HCT116 (cell line): ENCODE measurements at regions not wholly inside any gene's neighbourhood (a gene's known extent, or its start where the extent isn't known, plus 50 kb on each side); places are given as distances from the start of the nearest gene placed in this dataset.

ENCODE experiments used
- ATAC-seq: fragments of 200-7000 bp; cut with Tn5 transposase; 2 replicates; pipeline ENCODE4 v1.9.1; 2020; ENCODE audit warnings: mild to moderate bottlenecking, moderate library complexity
- BruUV-seq: library from RNA; stranded (reverse); fragments of 400-500 nt; replicated peaks from 2 replicates; lab custom pipeline; 2021; lab: Mats Ljungman, UMichigan
- CTCF ChIA-PET: fragments of 300-600 bp; sonication (Branson Sonifier 250); formaldehyde crosslinking; loops from one replicate; lab custom pipeline; 2021; ENCODE audit warnings: antibody characterized with exemption; lab: Charles Lee
- POLR2A ChIA-PET: fragments of 300-600, 350-600 bp; sonication (Branson Sonifier 250); formaldehyde crosslinking; loops from one replicate; lab custom pipeline; 2021; ENCODE audit warnings: antibody characterized with exemption; lab: Charles Lee
- RAD21 ChIA-PET, 2 experiments: fragments of 300-600 bp; sonication (Branson Sonifier 250); formaldehyde crosslinking; loops; one replicate each; lab custom pipeline; 2023; ENCODE audit warnings: low total read pairs in 2 of 2; ENCODE audit not compliant: uncharacterized antibody in 2 of 2, unreplicated experiment in 2 of 2, low non-redundant PET in 1 of 2; lab: Charles Lee
- DNase-seq: peaks from one replicate; pipeline ENCODE4 v3.0.0-alpha.2; 2010; ENCODE audit warnings: low read depth, low spot score
- H2AFZ ChIP-seq: fragments of 200-600 bp; shearing (Covaris generic), sonication (generic); 2 replicates; pipeline ENCODE4 v1.6.1; 2017; ENCODE audit warnings: low read depth, mixed run types, mixed read lengths, antibody characterized with exemption, low read length; ENCODE audit not compliant: poor library complexity, severe bottlenecking
- H3K27ac ChIP-seq: 2 replicates; pipeline ENCODE4 v1.5.1; 2012; ENCODE audit warnings: low read depth, low read length
- H3K27me3 ChIP-seq: fragments of 200-600 bp; sonication (generic); 2 replicates; pipeline ENCODE4 v1.6.1; 2016; ENCODE audit warnings: mixed run types, low read length, mixed read lengths; ENCODE audit not compliant: insufficient read depth
- H3K36me3 ChIP-seq, 2 experiments: fragments of 200-500 bp in 1 of 2; fragments of 200-600 bp in 1 of 2; sonication (Bioruptor generic) in 1 of 2; sonication (generic) in 1 of 2; 2 replicates each; pipeline versions ENCODE4 v1.5.1 to v1.6.1; 2014 to 2016; ENCODE audit warnings: low read length in 2 of 2, inconsistent platforms in 1 of 2, mixed read lengths in 1 of 2, mixed run types in 1 of 2; ENCODE audit not compliant: insufficient read depth in 2 of 2, control insufficient read depth in 1 of 2
- H3K4me1 ChIP-seq, 2 experiments: fragments of 200-600 bp in 1 of 2; sonication (generic) in 1 of 2; 2 replicates each; pipeline versions ENCODE4 v1.5.1 to v1.6.1; 2012 to 2017; ENCODE audit warnings: low read length in 2 of 2, inconsistent platforms in 1 of 2, mild to moderate bottlenecking in 1 of 2, mixed read lengths in 1 of 2, mixed run types in 1 of 2, moderate library complexity in 1 of 2; ENCODE audit not compliant: insufficient read depth in 2 of 2, control insufficient read depth in 1 of 2
- H3K4me2 ChIP-seq: fragments of 200-600 bp; sonication (generic); 2 replicates; pipeline ENCODE4 v1.6.1; 2017; ENCODE audit warnings: mixed run types, low read length, mixed read lengths
- H3K4me3 ChIP-seq, 2 experiments: fragments of 200-600 bp in 1 of 2; sonication (generic) in 1 of 2; replicated peaks in 1 of 2; 2 replicates each; pipeline ENCODE4 v1.5.1; 2011 to 2016; ENCODE audit warnings: low read length in 2 of 2, control low read depth in 1 of 2, low read depth in 1 of 2, mild to moderate bottlenecking in 1 of 2, mixed read lengths in 1 of 2, mixed run types in 1 of 2
- H3K79me2 ChIP-seq: fragments of 200-600 bp; sonication (generic); 2 replicates; pipeline ENCODE4 v1.6.1; 2017; ENCODE audit warnings: mild to moderate bottlenecking, mixed run types, low read length, moderate library complexity, mixed read lengths; ENCODE audit not compliant: insufficient read depth
- H3K9ac ChIP-seq: fragments of 200-600 bp; sonication (generic); 2 replicates; pipeline ENCODE4 v1.6.1; 2016; ENCODE audit warnings: low read length, mixed read lengths
- H3K9me2 ChIP-seq: fragments of 200-600 bp; sonication (generic), shearing (Covaris generic); 2 replicates; pipeline ENCODE4 v1.6.1; 2017; ENCODE audit warnings: mixed run types, mild to moderate bottlenecking, moderate library complexity; ENCODE audit not compliant: insufficient read depth
- H3K9me3 ChIP-seq, 2 experiments: fragments of 200-500 bp in 1 of 2; fragments of 200-600 bp in 1 of 2; sonication (Bioruptor generic) in 1 of 2; sonication (generic) in 1 of 2; 2 replicates each; pipeline ENCODE4 v1.6.1; 2014 to 2017; ENCODE audit warnings: low read length in 2 of 2, mixed read lengths in 2 of 2, inconsistent platforms in 1 of 2, low read depth in 1 of 2, mild to moderate bottlenecking in 1 of 2, mixed run types in 1 of 2, moderate library complexity in 1 of 2; ENCODE audit not compliant: control insufficient read depth in 1 of 2, insufficient read depth in 1 of 2
- H4K20me1 ChIP-seq: fragments of 200-600 bp; sonication (generic), shearing (Covaris generic); 2 replicates; pipeline ENCODE4 v1.6.1; 2017; ENCODE audit warnings: mixed run types, mild to moderate bottlenecking, moderate library complexity; ENCODE audit not compliant: insufficient read depth
- EGR1 ChIP-seq: IDR thresholded peaks from 2 replicates; pipeline ENCODE4 v1.6.1; 2012; ENCODE audit warnings: low read depth
- EZH2 ChIP-seq: fragments of 200-600 bp; sonication (generic); IDR thresholded peaks from 2 replicates; pipeline ENCODE4 v1.6.1; 2017; ENCODE audit warnings: antibody characterized with exemption, mixed run types
- REST ChIP-seq: IDR thresholded peaks from 2 replicates; pipeline ENCODE4 v1.6.1; 2012; ENCODE audit warnings: low read depth
- ZBTB33 ChIP-seq: IDR thresholded peaks from 2 replicates; pipeline ENCODE4 v1.6.1; 2011; ENCODE audit warnings: mild to moderate bottlenecking, low read length, moderate library complexity; ENCODE audit not compliant: insufficient replicate concordance; ENCODE audit errors: extremely low read depth
- ZNF274 ChIP-seq: fragments of 200-500 bp; sonication (Bioruptor generic); IDR thresholded peaks from 2 replicates; pipeline ENCODE4 v1.6.1; 2014; ENCODE audit warnings: mild to moderate bottlenecking, low read depth, low read length, inconsistent platforms
- intact Hi-C: fragments of 100-400 bp; cut with micrococcal nuclease; formaldehyde crosslinking; loops from 2 replicates; pipeline ENCODE4 v1.10.0; 2022
- TF ChIP-seq, protein P1 (sequence below): IDR thresholded peaks from 2 replicates; pipeline ENCODE4 v1.6.1; 2012

GRCh38 chr5:116813906-116814305 is 239.3 kb upstream of the SEMA6A start:
- Histone ChIP-seq H3K27ac (no peak overlapping the region), H3K4me2 (no peak overlapping the region), H3K36me3 (no peaks in the 10 kb centered on the region), H3K4me3 (no peak overlapping the region), H3K9me2 (no peaks in the 10 kb centered on the region), H3K79me2 (no peaks in the 10 kb centered on the region), H3K27me3 (no peaks in the 10 kb centered on the region), H2AFZ (no peak overlapping the region), H3K9ac (no peak overlapping the region), H3K4me1 (no peaks in the 10 kb centered on the region), H3K9me3 (no peaks in the 10 kb centered on the region), H4K20me1 (no peaks in the 10 kb centered on the region)
- intact Hi-C loops: no loop called here
- no TSS peak for BruUV-seq
- ChIA-PET CTCF (no interaction called here), POLR2A (no interaction called here), RAD21 (no interaction called here)
- ATAC-seq: no peak
- TF ChIP-seq EZH2 (no peak), REST (no peak), EGR1 (no peak), ZBTB33 (no peak), ZNF274 (no peak)
- TF ChIP-seq, protein P1, sequence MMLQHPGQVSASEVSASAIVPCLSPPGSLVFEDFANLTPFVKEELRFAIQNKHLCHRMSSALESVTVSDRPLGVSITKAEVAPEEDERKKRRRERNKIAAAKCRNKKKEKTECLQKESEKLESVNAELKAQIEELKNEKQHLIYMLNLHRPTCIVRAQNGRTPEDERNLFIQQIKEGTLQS: no peak
- no peak for DNase-seq
